Astrocyte (in vitro differentiated cells and primary cell): ENCODE measurements at regions not wholly inside any gene's neighbourhood (a gene's known extent, or its start where the extent isn't known, plus 50 kb on each side); places are given as distances from the start of the nearest gene placed in this dataset.
A peak's percentile ranks its signal among the peaks of the same experiment; 100 is the strongest.

Experiments used
- DNase-seq: peaks from one replicate; pipeline ENCODE4 v3.0.0-alpha.2; 2010; ENCODE audit warnings: low read depth
- FAIRE-seq: peaks from 2 replicates; lab custom pipeline; 2011; peaks lifted over from hg19 to GRCh38; lab: Jason Lieb, UNC
- H2AFZ ChIP-seq: 2 replicates; pipeline ENCODE4 v1.6.0; 2012; ENCODE audit warnings: low read depth, low read length, inconsistent platforms
- H3K27ac ChIP-seq: 2 replicates; pipeline ENCODE4 v1.5.1; 2011; ENCODE audit warnings: low read depth, low read length, inconsistent platforms
- H3K27me3 ChIP-seq: 2 replicates; pipeline ENCODE4 v1.6.0; 2011; ENCODE audit warnings: low read length, inconsistent platforms; ENCODE audit not compliant: insufficient read depth
- H3K36me3 ChIP-seq: 2 replicates; pipeline ENCODE4 v1.5.1; 2011; ENCODE audit warnings: low read length, inconsistent platforms; ENCODE audit not compliant: insufficient read depth
- H3K4me1 ChIP-seq: 2 replicates; pipeline ENCODE4 v1.5.1; 2011; ENCODE audit warnings: low read length, inconsistent platforms; ENCODE audit not compliant: insufficient read depth
- H3K4me2 ChIP-seq: 2 replicates; pipeline ENCODE4 v1.6.0; 2012; ENCODE audit warnings: low read length, inconsistent platforms
- H3K4me3 ChIP-seq: 2 replicates; pipeline ENCODE4 v1.5.1; 2011; ENCODE audit warnings: low read depth, mild to moderate bottlenecking, low read length, inconsistent platforms; ENCODE audit not compliant: insufficient read depth
- H3K79me2 ChIP-seq: 2 replicates; pipeline ENCODE4 v1.6.0; 2012; ENCODE audit warnings: mild to moderate bottlenecking, low read length, inconsistent platforms; ENCODE audit not compliant: insufficient read depth
- H3K9ac ChIP-seq: 2 replicates; pipeline ENCODE4 v1.6.0; 2012; ENCODE audit warnings: mild to moderate bottlenecking, low read length, inconsistent platforms
- H3K9me3 ChIP-seq: 2 replicates; pipeline ENCODE4 v1.5.1; 2012; ENCODE audit warnings: low read depth, mild to moderate bottlenecking, low read length, inconsistent platforms; ENCODE audit not compliant: insufficient read depth
- H4K20me1 ChIP-seq: 2 replicates; pipeline ENCODE4 v1.6.0; 2012; ENCODE audit warnings: low read length, inconsistent platforms; ENCODE audit not compliant: insufficient read depth
- H3K27ac Mint-ChIP-seq: one replicate; pipeline ENCODE4 v1.8.0; 2021; ENCODE audit warnings: mild to moderate bottlenecking, mixed read lengths; ENCODE audit not compliant: unreplicated experiment
- H3K27me3 Mint-ChIP-seq: one replicate; pipeline ENCODE4 v1.8.0; 2021; ENCODE audit warnings: low read depth, mixed read lengths; ENCODE audit not compliant: unreplicated experiment
- H3K36me3 Mint-ChIP-seq: one replicate; pipeline ENCODE4 v1.8.0; 2021; ENCODE audit warnings: low read depth, mixed read lengths; ENCODE audit not compliant: unreplicated experiment
- H3K4me1 Mint-ChIP-seq: one replicate; pipeline ENCODE4 v1.8.0; 2021; ENCODE audit warnings: low read depth, mixed read lengths; ENCODE audit not compliant: unreplicated experiment
- H3K4me3 Mint-ChIP-seq: one replicate; pipeline ENCODE4 v1.8.0; 2021; ENCODE audit warnings: mild to moderate bottlenecking, moderate library complexity, mixed read lengths; ENCODE audit not compliant: unreplicated experiment
- H3K9me3 Mint-ChIP-seq: one replicate; pipeline ENCODE4 v1.8.0; 2021; ENCODE audit warnings: mild to moderate bottlenecking, mixed read lengths; ENCODE audit not compliant: unreplicated experiment
- CTCF ChIP-seq: IDR thresholded peaks from 2 replicates; pipeline ENCODE4 v1.5.1; 2011; ENCODE audit warnings: low read depth, mild to moderate bottlenecking, inconsistent platforms, low read length, moderate library complexity; ENCODE audit not compliant: insufficient read depth
- EZH2 ChIP-seq: IDR thresholded peaks from 2 replicates; pipeline ENCODE4 v1.6.1; 2012; ENCODE audit warnings: mild to moderate bottlenecking, low read length, inconsistent platforms; ENCODE audit not compliant: insufficient read depth

- FAIRE-seq (no peak), DNase-seq (no peak)
- TF ChIP-seq EZH2: no peak
- TF ChIP-seq CTCF: no peak
- H3K27me3 Mint-ChIP-seq: no peaks in the 10 kb centered on the region
- no peaks in the 10 kb centered on the region for H3K36me3 Mint-ChIP-seq
- Histone ChIP-seq H3K9ac (no peak overlapping the region), H2AFZ (no peak overlapping the region), H3K79me2 (no peaks in the 10 kb centered on the region), H3K9me3 (no peaks in the 10 kb centered on the region), H3K36me3 (no peaks in the 10 kb centered on the region), H3K27ac (no peak overlapping the region), H4K20me1 (no peaks in the 10 kb centered on the region), H3K4me1 (no peaks in the 10 kb centered on the region), H3K4me3 (no peak overlapping the region), H3K4me2 (no peak overlapping the region), H3K27me3 (no peaks in the 10 kb centered on the region)
- no peaks in the 10 kb centered on the region for H3K9me3 Mint-ChIP-seq
- H3K4me1 Mint-ChIP-seq: peaks cover 4% of the 10 kb centered on the region
- H3K27ac Mint-ChIP-seq: peak overlapping the region; percentile 18
- no peak overlapping the region for H3K4me3 Mint-ChIP-seq
Observed at GRCh38 chr11:26193694-26194365, 138.1 kb upstream of the ANO3 start.

GRCh38 chr11:26194881-26195280 is 137.0 kb upstream of the ANO3 start:
- H3K36me3 Mint-ChIP-seq: no peaks in the 10 kb centered on the region
- no peak for FAIRE-seq
- H3K27ac Mint-ChIP-seq: peak overlapping the region; percentile 0
- Histone ChIP-seq H3K4me2 (no peak overlapping the region), H3K79me2 (no peaks in the 10 kb centered on the region), H3K36me3 (no peaks in the 10 kb centered on the region), H2AFZ (no peak overlapping the region), H4K20me1 (no peaks in the 10 kb centered on the region), H3K27ac (no peak overlapping the region), H3K4me3 (no peak overlapping the region), H3K9me3 (no peaks in the 10 kb centered on the region), H3K27me3 (no peaks in the 10 kb centered on the region), H3K4me1 (no peaks in the 10 kb centered on the region), H3K9ac (no peak overlapping the region)
- TF ChIP-seq EZH2: no peak
- no peak for TF ChIP-seq CTCF
- DNase-seq: no peak
- peaks cover 2% of the 10 kb centered on the region for H3K4me1 Mint-ChIP-seq
- no peak overlapping the region for H3K4me3 Mint-ChIP-seq
- no peaks in the 10 kb centered on the region for H3K9me3 Mint-ChIP-seq
- H3K27me3 Mint-ChIP-seq: no peaks in the 10 kb centered on the region

- FAIRE-seq: no peak
- no peak overlapping the region for H3K4me3 Mint-ChIP-seq
Observed at GRCh38 chr11:26198532-26199096, 133.3 kb upstream of the ANO3 start.

More at GRCh38 chr11:26198532-26199096, 133.3 kb upstream of the ANO3 start:
- Mint-ChIP-seq H3K4me1 (peaks cover 2% of the 10 kb centered on the region), H3K36me3 (no peaks in the 10 kb centered on the region), H3K9me3 (no peaks in the 10 kb centered on the region), H3K27ac (no peak overlapping the region), H3K27me3 (no peaks in the 10 kb centered on the region)
- no peak overlapping the region for H3K4me3 ChIP-seq
- H3K27me3 ChIP-seq: no peaks in the 10 kb centered on the region
- no peak overlapping the region for H2AFZ ChIP-seq
- H3K4me1 ChIP-seq: no peaks in the 10 kb centered on the region
- no peak overlapping the region for H3K4me2 ChIP-seq
- no peaks in the 10 kb centered on the region for H3K36me3 ChIP-seq
- no peaks in the 10 kb centered on the region for H3K79me2 ChIP-seq
- no peak overlapping the region for H3K9ac ChIP-seq
- H3K27ac ChIP-seq: no peak overlapping the region
- H4K20me1 ChIP-seq: no peaks in the 10 kb centered on the region
- no peaks in the 10 kb centered on the region for H3K9me3 ChIP-seq
- TF ChIP-seq EZH2: no peak
- no peak for TF ChIP-seq CTCF
- DNase-seq: no peak
